HepG2 (cell line): ENCODE measurements at regions not wholly inside any gene's neighbourhood (a gene's known extent, or its start where the extent isn't known, plus 50 kb on each side); places are given as distances from the start of the nearest gene placed in this dataset.

Source experiments
- ATAC-seq: fragments of 200-7000 bp; cut with Tn5 transposase; 3 replicates; pipeline ENCODE4 v1.9.1; 2020; ENCODE audit warnings: mild to moderate bottlenecking, moderate library complexity
- BruUV-seq: library from RNA; stranded (reverse); fragments of 400-500 nt; replicated peaks from 2 replicates; lab custom pipeline; 2021; lab: Mats Ljungman, UMichigan
- CTCF ChIA-PET: fragments of 300-600 bp; formaldehyde crosslinking; extraction: SDS; loops from one replicate; lab custom pipeline; 2021; ENCODE audit warnings: low total read pairs, inconsistent platforms, low intra/inter-chr PET ratio; lab: Yijun Ruan, JAX
- POLR2A ChIA-PET: fragments of 350-600 bp; sonication (Branson Sonifier 250); formaldehyde crosslinking; loops from one replicate; lab custom pipeline; 2020; ENCODE audit warnings: antibody characterized with exemption, inconsistent platforms; lab: Yijun Ruan, JAX
- DNase-seq: peaks from one replicate; pipeline ENCODE4 v3.0.0-alpha.2; 2015; ENCODE audit warnings: low spot score
- FAIRE-seq: peaks from 3 replicates; lab custom pipeline; 2011; peaks lifted over from hg19 to GRCh38; lab: Jason Lieb, UNC
- H2AFZ ChIP-seq: one replicate; pipeline ENCODE4 v1.6.1; 2011; ENCODE audit warnings: low read length, inconsistent platforms
- H3K27ac ChIP-seq: fragments of 300-600 bp; 3 replicates; pipeline ENCODE4 v1.8.0; 2011; ENCODE audit warnings: mixed run types, mild to moderate bottlenecking, mixed read lengths, low read length, inconsistent platforms; ENCODE audit not compliant: insufficient read depth; ENCODE audit errors: extremely low read length
- H3K27me3 ChIP-seq, 2 experiments: fragments of 200-600 bp in 1 of 2; 2 replicates in 1 of 2; 3 replicates in 1 of 2; pipeline versions ENCODE4 v1.6.0 to v1.8.0; 2011; ENCODE audit warnings: low read length in 2 of 2, mild to moderate bottlenecking in 2 of 2, moderate library complexity in 2 of 2, inconsistent platforms in 1 of 2; ENCODE audit not compliant: insufficient read depth in 2 of 2, control insufficient read depth in 1 of 2
- H3K36me3 ChIP-seq, 2 experiments: fragments of 200-600 bp in 1 of 2; replicated peaks in 1 of 2; 2 replicates in 1 of 2; 3 replicates in 1 of 2; pipeline versions ENCODE4 v1.5.1 to v1.8.0; 2011; ENCODE audit warnings: low read length in 2 of 2, inconsistent platforms in 1 of 2; ENCODE audit not compliant: insufficient read depth in 2 of 2, control insufficient read depth in 1 of 2
- H3K4me1 ChIP-seq: 2 replicates; pipeline ENCODE4 v1.5.1; 2012; ENCODE audit warnings: low read length, inconsistent platforms; ENCODE audit not compliant: insufficient read depth
- H3K4me2 ChIP-seq: 2 replicates; pipeline ENCODE4 v1.6.0; 2011; ENCODE audit warnings: low read depth, low read length, inconsistent platforms
- H3K4me3 ChIP-seq, 3 experiments: fragments of 200-600 bp in 1 of 3; sonication (generic), shearing (Covaris generic) in 1 of 3; replicated peaks in 1 of 3; 2 replicates each; pipeline ENCODE4 v1.5.1; 2011 to 2016; ENCODE audit warnings: low read length in 3 of 3, inconsistent platforms in 2 of 3, low read depth in 2 of 3, mild to moderate bottlenecking in 2 of 3, control low read depth in 1 of 3, mixed read lengths in 1 of 3; ENCODE audit not compliant: insufficient read depth in 1 of 3
- H3K79me2 ChIP-seq: one replicate; pipeline ENCODE4 v1.6.1; 2011; ENCODE audit warnings: low read length, inconsistent platforms; ENCODE audit not compliant: insufficient read depth
- H3K9ac ChIP-seq: 2 replicates; pipeline ENCODE4 v1.6.0; 2011; ENCODE audit warnings: mild to moderate bottlenecking, low read depth, low read length, inconsistent platforms; ENCODE audit not compliant: insufficient read depth
- H3K9me3 ChIP-seq: 2 replicates; pipeline ENCODE4 v1.5.1; 2012; ENCODE audit warnings: mild to moderate bottlenecking, low read length
- H4K20me1 ChIP-seq: 2 replicates; pipeline ENCODE4 v1.6.0; 2011; ENCODE audit warnings: inconsistent platforms, mild to moderate bottlenecking, low read length, moderate library complexity; ENCODE audit not compliant: insufficient read depth
- ARID4A ChIP-seq: sonication (generic); formaldehyde crosslinking; IDR thresholded peaks from 2 replicates; pipeline ENCODE4 v1.5.0; 2020; ENCODE audit warnings: mild to moderate bottlenecking, missing genetic modification reagents, borderline replicate concordance
- FOXO1 ChIP-seq: sonication (generic); formaldehyde crosslinking; IDR thresholded peaks from 2 replicates; pipeline ENCODE4 v1.4.0; 2020; ENCODE audit warnings: missing genetic modification reagents
- HDAC1 ChIP-seq: sonication (generic); formaldehyde crosslinking; IDR thresholded peaks from 2 replicates; pipeline ENCODE4 v1.5.1; 2020; ENCODE audit warnings: mild to moderate bottlenecking, missing genetic modification reagents
- HMG20B ChIP-seq: conservative IDR thresholded peaks from 2 replicates; pipeline ENCODE4 v1.6.1; 2016; ENCODE audit warnings: missing genetic modification reagents, missing compliant biosample characterization
- KLF15 ChIP-seq: sonication (generic); formaldehyde crosslinking; IDR thresholded peaks from 2 replicates; pipeline ENCODE4 v1.8.1; 2023; ENCODE audit warnings: borderline replicate concordance, mild to moderate bottlenecking, inconsistent platforms, missing genetic modification reagents, mixed read lengths
- PRPF4 ChIP-seq: fragments of 200-400 bp; formaldehyde crosslinking; IDR thresholded peaks from 2 replicates; pipeline ENCODE4 v1.6.1; 2016; ENCODE audit warnings: low read length, low read depth; ENCODE audit not compliant: poor library complexity, severe bottlenecking
- SOX5 ChIP-seq: IDR thresholded peaks from 2 replicates; pipeline ENCODE4 v1.6.1; 2016; ENCODE audit warnings: borderline replicate concordance
- SP1 ChIP-seq, 2 experiments: fragments of 450-650 bp in 1 of 2; sonication (generic) in 1 of 2; formaldehyde crosslinking in 1 of 2; IDR thresholded peaks; 2 replicates each; pipeline versions ENCODE4 v1.4.0 to v1.6.1; 2016 to 2020; ENCODE audit warnings: missing genetic modification reagents in 1 of 2
- TEAD3 ChIP-seq: optimal IDR thresholded peaks from 2 replicates; pipeline ENCODE3; 2016; ENCODE audit warnings: borderline replicate concordance
- ZNF264 ChIP-seq: sonication (generic); formaldehyde crosslinking; IDR thresholded peaks from 2 replicates; pipeline ENCODE4 v1.4.0; 2020; ENCODE audit warnings: missing genetic modification reagents
- ZNF335 ChIP-seq: sonication (generic); formaldehyde crosslinking; IDR thresholded peaks from 2 replicates; pipeline ENCODE4 v1.4.0; 2020; ENCODE audit warnings: missing genetic modification reagents
- ZNF432 ChIP-seq: sonication (generic); formaldehyde crosslinking; IDR thresholded peaks from 2 replicates; pipeline ENCODE4 v1.5.0; 2020; ENCODE audit warnings: missing genetic modification reagents, mild to moderate bottlenecking, borderline replicate concordance
- ZNF441 ChIP-seq: sonication (generic); formaldehyde crosslinking; IDR thresholded peaks from 2 replicates; pipeline ENCODE4 v1.7.0; 2021; ENCODE audit warnings: missing genetic modification reagents, borderline replicate concordance
- ZZZ3 ChIP-seq: sonication (generic); formaldehyde crosslinking; IDR thresholded peaks from 2 replicates; pipeline ENCODE4 v1.4.0; 2020; ENCODE audit warnings: missing genetic modification reagents, mild to moderate bottlenecking, borderline replicate concordance
- WGBS: methylation state at CpG from one replicate; pipeline ENCODE4 v1.1.6; 2017; ENCODE audit warnings: low lambda C conversion rate; 5-methylcytosine and 5-hydroxymethylcytosine counted together
- in situ Hi-C: cut with HindIII; loops from 2 replicates; pipeline ENCODE4 v1.10.0; 2017; ENCODE audit warnings: low pct_unique_long_range_greater_than_20kb; ENCODE audit not compliant: extremely low pct_ligation_motif_present
- intact Hi-C: fragments of 100-400 bp; cut with micrococcal nuclease; formaldehyde crosslinking; loops from one replicate; pipeline ENCODE4 v1.10.0; 2022; ENCODE audit not compliant: unreplicated experiment
- TF ChIP-seq, protein P1 (sequence below): sonication (generic); formaldehyde crosslinking; IDR thresholded peaks from 2 replicates; pipeline ENCODE4 v1.5.1; 2020; ENCODE audit warnings: mild to moderate bottlenecking, missing genetic modification reagents, borderline replicate concordance

GRCh38 chr9:87435189-87435880 is 62.3 kb upstream of the DAPK1 start (continued):
- TF ChIP-seq ARID4A (CRISPR knock-in tag): no peak

DNA sequence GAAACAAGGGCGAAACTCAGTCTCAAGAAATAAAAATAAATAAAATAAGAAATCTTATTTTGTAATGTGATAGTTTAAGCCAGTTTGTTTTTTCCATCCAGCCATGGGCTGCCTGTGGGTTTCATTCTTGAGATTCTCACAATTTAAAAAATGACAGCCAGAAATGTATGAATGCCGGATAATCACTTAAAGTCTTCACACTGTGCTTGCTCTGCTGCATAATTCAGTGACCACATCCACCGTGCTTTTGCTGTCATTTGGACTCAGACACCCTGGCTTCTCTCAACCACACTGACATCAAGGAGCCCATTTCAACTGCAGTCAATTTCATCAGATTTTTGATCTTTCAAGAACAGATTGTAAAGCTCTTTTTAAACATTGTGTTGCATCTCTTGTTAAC is 61.0 kb upstream of the DAPK1 start:
- no TSS peak for BruUV-seq
- Histone ChIP-seq H3K4me2 (no peak overlapping the region), H4K20me1 (no peaks in the 10 kb centered on the region), H3K27ac (no peak overlapping the region), H3K4me1 (no peaks in the 10 kb centered on the region), H3K4me3 (no peak overlapping the region), H3K9ac (no peak overlapping the region), H3K27me3 (peaks cover 0 to 3% of the 10 kb centered on the region in 2 experiments; a peak in 3 of 5 replicates), H3K9me3 (no peaks in the 10 kb centered on the region), H3K79me2 (no peaks in the 10 kb centered on the region), H3K36me3 (no peaks in the 10 kb centered on the region), H2AFZ (no peak overlapping the region)
- no peak for FAIRE-seq
- POLR2A ChIA-PET: no interaction called here
- no peak for DNase-seq
- ATAC-seq: no peak
- whole genome bisulfite sequencing: 44% methylated on average over 3 of the region's 3 CpGs
- intact Hi-C loops: no loop called here
- in situ Hi-C loops: no loop called here
- CTCF ChIA-PET: no interaction called here
- no peak for TF ChIP-seq KLF15 (CRISPR knock-in tag)
- no peak for TF ChIP-seq ZZZ3 (CRISPR knock-in tag)
- TF ChIP-seq SP1 (IDR thresholded peaks at IDR 0.05): no peak
- no peak for TF ChIP-seq SP1 (CRISPR knock-in tag; IDR thresholded peaks at IDR 0.05)
- TF ChIP-seq, protein P1, sequence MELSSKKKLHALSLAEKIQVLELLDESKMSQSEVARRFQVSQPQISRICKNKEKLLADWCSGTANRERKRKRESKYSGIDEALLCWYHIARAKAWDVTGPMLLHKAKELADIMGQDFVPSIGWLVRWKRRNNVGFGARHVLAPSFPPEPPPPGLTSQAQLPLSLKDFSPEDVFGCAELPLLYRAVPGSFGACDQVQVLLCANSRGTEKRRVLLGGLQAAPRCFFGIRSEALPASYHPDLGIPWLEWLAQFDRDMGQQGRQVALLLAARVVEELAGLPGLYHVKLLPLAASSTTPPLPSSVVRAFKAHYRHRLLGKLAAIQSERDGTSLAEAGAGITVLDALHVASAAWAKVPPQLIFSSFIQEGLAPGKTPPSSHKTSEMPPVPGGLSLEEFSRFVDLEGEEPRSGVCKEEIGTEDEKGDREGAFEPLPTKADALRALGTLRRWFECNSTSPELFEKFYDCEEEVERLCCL (CRISPR knock-in tag): no peak
- TF ChIP-seq FOXO1 (CRISPR knock-in tag): no peak
- no peak for TF ChIP-seq ZNF335 (CRISPR knock-in tag)
- no peak for TF ChIP-seq ZNF264
- TF ChIP-seq TEAD3 (CRISPR knock-in tag): no peak
- no peak for TF ChIP-seq PRPF4
- TF ChIP-seq ZNF441 (CRISPR knock-in tag): no peak
- no peak for TF ChIP-seq SOX5 (CRISPR knock-in tag)
- no peak for TF ChIP-seq HDAC1 (CRISPR knock-in tag)
- TF ChIP-seq ZNF432 (CRISPR knock-in tag): no peak
- TF ChIP-seq HMG20B (CRISPR knock-in tag): no peak
